AG09309 (cell line): ENCODE measurements at regions not wholly inside any gene's neighbourhood (a gene's known extent, or its start where the extent isn't known, plus 50 kb on each side); places are given as distances from the start of the nearest gene placed in this dataset.

Experiments used
- DNase-seq: peaks from one replicate; pipeline ENCODE4 v3.0.0-alpha.2; 2010; ENCODE audit warnings: low read depth
- H3K4me3 ChIP-seq: 2 replicates; pipeline ENCODE4 v1.5.1; 2011; ENCODE audit warnings: mild to moderate bottlenecking, low read depth, low read length, moderate library complexity; ENCODE audit not compliant: control insufficient read depth
- TF ChIP-seq, protein P1 (sequence below): IDR thresholded peaks from 2 replicates; pipeline ENCODE4 v1.5.1; 2011; ENCODE audit warnings: mild to moderate bottlenecking, low read depth, low read length, inconsistent platforms; ENCODE audit not compliant: insufficient read depth, control insufficient read depth; ENCODE audit errors: missing control alignments

DNA sequence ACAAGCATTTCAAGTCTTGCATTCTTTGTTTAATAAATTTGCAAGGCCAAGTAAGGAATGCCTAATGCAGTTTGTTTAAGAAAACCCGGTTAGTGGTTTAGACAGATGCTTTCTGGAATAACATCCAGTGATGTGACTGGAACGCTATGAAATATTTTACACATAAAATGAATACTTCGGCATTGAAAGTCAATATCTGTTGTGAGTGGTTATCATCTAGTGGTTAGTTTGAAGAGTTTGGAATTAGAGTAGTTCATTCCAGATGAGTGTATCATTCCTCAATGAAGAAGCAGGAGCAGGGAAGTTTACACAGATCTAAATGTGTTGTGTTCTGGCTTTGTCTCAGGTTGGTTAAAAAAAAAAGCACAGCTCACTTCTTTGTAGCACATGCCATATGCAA is 608.0 kb upstream of the PIK3C3 start:
- DNase-seq: no peak
- H3K4me3 ChIP-seq: no peak overlapping the region
- TF ChIP-seq, protein P1, sequence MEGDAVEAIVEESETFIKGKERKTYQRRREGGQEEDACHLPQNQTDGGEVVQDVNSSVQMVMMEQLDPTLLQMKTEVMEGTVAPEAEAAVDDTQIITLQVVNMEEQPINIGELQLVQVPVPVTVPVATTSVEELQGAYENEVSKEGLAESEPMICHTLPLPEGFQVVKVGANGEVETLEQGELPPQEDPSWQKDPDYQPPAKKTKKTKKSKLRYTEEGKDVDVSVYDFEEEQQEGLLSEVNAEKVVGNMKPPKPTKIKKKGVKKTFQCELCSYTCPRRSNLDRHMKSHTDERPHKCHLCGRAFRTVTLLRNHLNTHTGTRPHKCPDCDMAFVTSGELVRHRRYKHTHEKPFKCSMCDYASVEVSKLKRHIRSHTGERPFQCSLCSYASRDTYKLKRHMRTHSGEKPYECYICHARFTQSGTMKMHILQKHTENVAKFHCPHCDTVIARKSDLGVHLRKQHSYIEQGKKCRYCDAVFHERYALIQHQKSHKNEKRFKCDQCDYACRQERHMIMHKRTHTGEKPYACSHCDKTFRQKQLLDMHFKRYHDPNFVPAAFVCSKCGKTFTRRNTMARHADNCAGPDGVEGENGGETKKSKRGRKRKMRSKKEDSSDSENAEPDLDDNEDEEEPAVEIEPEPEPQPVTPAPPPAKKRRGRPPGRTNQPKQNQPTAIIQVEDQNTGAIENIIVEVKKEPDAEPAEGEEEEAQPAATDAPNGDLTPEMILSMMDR: no peak

DNA sequence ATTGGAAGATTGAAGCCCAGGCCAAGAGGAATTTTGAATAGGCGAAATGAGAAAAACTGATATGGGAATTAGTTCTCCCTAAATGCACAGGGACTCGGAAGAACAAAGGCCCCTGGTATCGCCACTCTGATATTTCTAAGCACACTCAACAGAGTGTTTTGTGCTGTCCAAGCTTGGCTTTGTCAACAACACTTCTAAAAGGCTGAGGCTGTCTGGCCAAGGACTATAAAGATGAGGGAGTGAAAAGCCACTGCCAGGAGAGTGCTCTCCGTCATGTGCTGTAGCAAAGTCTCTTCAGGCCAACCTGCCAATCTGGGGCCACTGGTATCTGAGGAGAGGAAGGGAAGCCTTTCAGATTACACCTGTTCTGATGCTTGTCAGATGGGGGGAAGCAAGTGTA is 611.2 kb upstream of the PIK3C3 start:
- TF ChIP-seq, protein P1: no peak
- H3K4me3 ChIP-seq: no peak overlapping the region
- DNase-seq: no peak

DNA sequence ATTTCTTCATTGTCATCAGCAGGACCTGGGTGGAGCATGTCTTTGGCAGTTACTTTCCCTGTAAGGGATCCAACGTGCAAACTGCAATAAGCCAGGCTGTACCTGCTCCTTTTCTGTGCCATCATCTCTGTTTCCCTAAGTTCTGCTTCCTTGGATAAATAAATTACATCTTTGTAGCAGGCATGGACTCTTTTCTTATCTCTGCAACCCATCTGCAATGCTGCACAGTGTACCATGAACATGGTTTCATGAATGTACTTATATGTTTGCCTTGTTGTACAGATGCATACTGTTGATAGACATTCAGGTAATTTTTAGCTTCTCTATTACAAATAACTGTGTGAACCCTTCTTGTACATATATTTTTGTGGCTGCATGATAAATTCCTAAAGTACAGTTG is 616.7 kb upstream of the PIK3C3 start:
- DNase-seq: no peak
- no peak overlapping the region for H3K4me3 ChIP-seq

DNA sequence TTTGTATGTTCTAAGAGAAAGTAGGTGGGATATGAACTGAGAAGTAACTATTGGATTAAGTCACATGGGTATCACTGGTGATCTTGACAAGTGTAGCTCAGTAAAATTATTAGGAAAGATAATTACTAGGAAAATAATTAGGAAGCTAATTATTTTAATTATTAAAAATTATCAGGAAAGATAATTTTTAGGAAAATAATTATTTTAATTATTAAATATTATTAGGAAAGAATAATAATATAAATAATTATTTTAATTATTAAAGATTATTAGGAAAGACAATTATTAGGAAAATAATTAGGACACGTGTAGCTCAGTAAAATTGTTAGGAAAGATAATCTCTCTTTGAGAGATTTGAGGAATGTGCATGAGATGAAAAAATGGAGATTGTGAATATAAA is 623.4 kb upstream of the PIK3C3 start:
- no peak overlapping the region for H3K4me3 ChIP-seq
- DNase-seq: no peak
- TF ChIP-seq, protein P1: no peak

More for the DNA sequence above, 616.7 kb upstream of the PIK3C3 start:
- TF ChIP-seq, protein P1: no peak

GRCh38 chr18:41326311-41326710 is 628.7 kb upstream of the PIK3C3 start:
- no peak overlapping the region for H3K4me3 ChIP-seq
- DNase-seq: no peak
- TF ChIP-seq, protein P1: no peak

DNA sequence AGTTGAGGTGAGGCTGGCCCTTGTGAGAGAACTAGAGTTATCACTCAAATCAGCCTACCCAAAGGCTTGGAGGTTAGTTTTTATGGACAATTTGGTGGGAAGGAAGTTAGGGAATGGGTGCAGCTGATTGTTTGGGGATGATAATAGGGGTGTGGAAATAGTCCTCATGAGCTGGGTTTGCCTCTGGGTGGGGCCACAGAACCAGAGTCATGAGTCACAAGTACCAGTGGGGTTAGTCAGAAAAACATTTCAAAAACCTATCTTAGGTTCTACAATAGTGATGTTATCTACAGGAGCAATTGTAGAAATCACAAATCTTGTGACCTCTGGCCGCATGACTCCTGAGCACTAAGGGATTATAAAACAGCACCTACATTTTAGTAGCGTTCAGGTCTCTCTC is 630.1 kb upstream of the PIK3C3 start:
- no peak overlapping the region for H3K4me3 ChIP-seq
- TF ChIP-seq, protein P1: no peak
- DNase-seq: no peak
